Erythroblast (primary cell): ENCODE measurements at regions not wholly inside any gene's neighbourhood (a gene's known extent, or its start where the extent isn't known, plus 50 kb on each side); places are given as distances from the start of the nearest gene placed in this dataset.

Experiments
- GATA1 ChIP-seq: IDR thresholded peaks from 2 replicates; pipeline ENCODE4 v1.6.1; 2011; ENCODE audit warnings: low read depth, mild to moderate bottlenecking, control low read depth, low read length, moderate library complexity
- POLR2A ChIP-seq: IDR thresholded peaks from 2 replicates; pipeline ENCODE4 v1.6.1; 2011; ENCODE audit warnings: mild to moderate bottlenecking, low read length

DNA sequence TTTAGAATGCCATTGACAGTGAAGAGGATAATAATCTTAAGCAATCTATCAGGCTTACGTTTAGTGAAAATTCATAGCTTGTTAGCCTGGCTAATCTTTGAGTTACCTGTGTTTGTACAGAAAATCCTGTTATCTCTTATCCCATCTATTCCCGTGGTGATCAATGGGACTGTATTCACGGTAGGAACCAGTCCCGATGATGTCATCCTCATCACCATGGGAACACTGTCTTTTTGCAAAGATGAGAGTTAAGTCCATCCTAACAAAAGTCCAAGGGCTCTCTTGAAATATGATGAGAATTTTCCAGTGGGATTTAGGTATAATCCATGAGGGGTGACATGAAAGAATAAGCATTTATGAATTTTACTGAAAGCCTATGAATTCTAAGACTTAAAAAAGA is 762.2 kb downstream of the ETS1 start:
- TF ChIP-seq GATA1, result no peak
- no peak for TF ChIP-seq POLR2A
